ENCODE measurements at regions not wholly inside any gene's neighbourhood (a gene's known extent, or its start where the extent isn't known, plus 50 kb on each side); places are given as distances from the start of the nearest gene placed in this dataset.

- no peak for DNase-seq (ENCODE audit: low read depth, low spot score)
- H3K27ac ChIP-seq = no peak overlapping the region
Measured at GRCh38 chr16:51651061-51651466, 500.0 kb upstream of the SALL1 start.

- no peak for DNase-seq (ENCODE audit: low read depth, low spot score)
- no peak overlapping the region for H3K27ac ChIP-seq
Measured at GRCh38 chr16:51649631-51650030, 498.6 kb upstream of the SALL1 start.

GRCh38 chr16:51648526-51648925, 497.5 kb upstream of the SALL1 start:
- DNase-seq (ENCODE audit: low read depth, low spot score) = no peak
- no peak overlapping the region for H3K27ac ChIP-seq

GRCh38 chr16:51641191-51641765, 490.2 kb upstream of the SALL1 start:
- no peak overlapping the region for H3K27ac ChIP-seq
- DNase-seq (ENCODE audit: low read depth, low spot score) = no peak

- H3K27ac ChIP-seq = no peak overlapping the region
- no peak for DNase-seq (ENCODE audit: low read depth, low spot score)
Measured at GRCh38 chr16:51640196-51640595, 489.1 kb upstream of the SALL1 start.

- DNase-seq (ENCODE audit: low read depth, low spot score) = no peak
- H3K27ac ChIP-seq = no peak overlapping the region
Measured at GRCh38 chr16:51638339-51639135, 487.5 kb upstream of the SALL1 start.

GRCh38 chr16:51637770-51638094, 486.7 kb upstream of the SALL1 start:
- no peak overlapping the region for H3K27ac ChIP-seq
- no peak for DNase-seq (ENCODE audit: low read depth, low spot score)

- no peak overlapping the region for H3K27ac ChIP-seq
- no peak for DNase-seq (ENCODE audit: low read depth, low spot score)
Measured at GRCh38 chr16:51636920-51637769, 486.1 kb upstream of the SALL1 start.

GRCh38 chr16:51635181-51635580, 484.1 kb upstream of the SALL1 start:
- no peak overlapping the region for H3K27ac ChIP-seq
- no peak for DNase-seq (ENCODE audit: low read depth, low spot score)

- no peak for DNase-seq (ENCODE audit: low read depth, low spot score)
Measured at GRCh38 chr16:51630076-51630475, 479.0 kb upstream of the SALL1 start.

GRCh38 chr16:51629576-51629975, 478.5 kb upstream of the SALL1 start:
- no peak for DNase-seq (ENCODE audit: low read depth, low spot score)
- no peak overlapping the region for H3K27ac ChIP-seq

More at GRCh38 chr16:51630076-51630475, 479.0 kb upstream of the SALL1 start:
- H3K27ac ChIP-seq = no peak overlapping the region

- DNase-seq (ENCODE audit: low read depth, low spot score) = no peak
- H3K27ac ChIP-seq = no peak overlapping the region
Measured at GRCh38 chr16:51624080-51624775, 473.2 kb upstream of the SALL1 start.

- no peak for DNase-seq (ENCODE audit: low read depth, low spot score)
- no peak overlapping the region for H3K27ac ChIP-seq
Measured at GRCh38 chr16:51621610-51622009, 470.5 kb upstream of the SALL1 start.

- no peak for DNase-seq (ENCODE audit: low read depth, low spot score)
- H3K27ac ChIP-seq = no peak overlapping the region
Measured at GRCh38 chr16:51615141-51615540, 464.1 kb upstream of the SALL1 start.

GRCh38 chr16:51607201-51607651, 456.2 kb upstream of the SALL1 start:
- no peak overlapping the region for H3K27ac ChIP-seq
- DNase-seq (ENCODE audit: low read depth, low spot score) = no peak

- no peak overlapping the region for H3K27ac ChIP-seq
- DNase-seq (ENCODE audit: low read depth, low spot score) = no peak
Measured at GRCh38 chr16:51596247-51596646, 445.2 kb upstream of the SALL1 start.

- DNase-seq (ENCODE audit: low read depth, low spot score) = no peak
- H3K27ac ChIP-seq = no peak overlapping the region
Measured at GRCh38 chr16:51592535-51593300, 441.6 kb upstream of the SALL1 start.

- H3K27ac ChIP-seq = no peak overlapping the region
- no peak for DNase-seq (ENCODE audit: low read depth, low spot score)
Measured at GRCh38 chr16:51592001-51592501, 441.0 kb upstream of the SALL1 start.

- DNase-seq (ENCODE audit: low read depth, low spot score) = no peak
- no peak overlapping the region for H3K27ac ChIP-seq
Measured at GRCh38 chr16:51591480-51591879, 440.4 kb upstream of the SALL1 start.

All from epithelial cell of prostate (primary cell).